ENCODE measurements at regions not wholly inside any gene's neighbourhood (a gene's known extent, or its start where the extent isn't known, plus 50 kb on each side); places are given as distances from the start of the nearest gene placed in this dataset.

DNA sequence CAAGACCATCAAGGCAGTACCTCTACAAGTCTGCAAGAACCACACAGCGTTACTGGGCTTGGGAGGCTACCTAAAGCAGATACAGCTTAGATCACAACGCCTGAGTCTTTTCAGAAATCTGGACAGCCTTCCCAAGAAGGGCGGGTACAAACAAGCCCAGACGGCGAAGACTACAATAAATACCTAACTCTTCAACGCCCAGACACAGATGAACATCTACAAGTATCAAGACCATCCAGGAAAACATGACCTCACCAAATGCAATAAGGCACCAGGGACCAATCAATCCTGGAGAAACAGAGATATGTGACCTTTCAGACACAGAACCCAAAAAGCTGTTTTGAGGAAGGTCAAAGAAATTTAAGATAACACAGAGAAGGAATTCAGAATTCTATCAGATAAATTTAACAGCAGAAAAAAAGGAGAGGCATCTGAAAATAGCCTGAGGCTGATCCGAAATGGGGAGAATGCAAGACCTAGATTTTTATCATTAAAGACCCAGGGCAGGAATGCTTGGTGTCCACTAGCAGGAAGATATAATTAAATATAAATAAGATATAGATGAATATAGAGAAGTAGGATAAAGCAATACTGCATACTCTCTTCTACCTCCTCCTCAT is 131.7 kb upstream of the COL21A1 start:
- Histone ChIP-seq H3K9me3 (ENCODE audit: control insufficient read depth, low read length) (no peaks in the 10 kb centered on the region), H3K4me1 (ENCODE audit: control insufficient read depth, insufficient read depth, low read length, poor library complexity, severe bottlenecking) (no peaks in the 10 kb centered on the region), H3K36me3 (ENCODE audit: control insufficient read depth, insufficient read depth, low read length) (no peaks in the 10 kb centered on the region), H3K27me3 (replicated peaks; ENCODE audit: control insufficient read depth, insufficient read depth, low read length, poor library complexity, severe bottlenecking) (no peaks in the 10 kb centered on the region), H3K27ac (ENCODE audit: insufficient read depth, low read length, poor library complexity, severe bottlenecking) (no peak overlapping the region), H3K4me3 (ENCODE audit: insufficient read depth, low read depth, low read length, poor library complexity, severe bottlenecking) (no peak overlapping the region)
- no peak for DNase-seq

DNA sequence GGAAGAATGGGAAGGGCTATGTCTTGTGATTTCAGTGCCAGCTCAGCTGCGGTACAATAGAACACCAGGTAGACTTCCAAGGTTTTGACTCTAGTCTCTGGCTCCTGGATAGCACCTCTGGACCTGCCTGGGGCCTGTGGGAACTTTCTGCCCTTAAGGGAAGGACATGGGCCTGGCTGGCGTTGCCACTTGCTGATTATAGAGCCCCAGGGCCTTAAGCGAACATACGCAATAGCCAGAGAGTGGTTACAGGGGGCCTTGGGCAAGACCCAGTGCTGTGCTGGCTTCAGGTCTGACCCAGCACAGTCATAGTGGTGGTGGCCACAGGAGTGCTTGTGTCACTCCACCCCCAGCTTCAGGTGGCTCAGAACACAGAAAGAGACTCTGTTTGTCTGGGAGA is 131.1 kb upstream of the COL21A1 start:
- Histone ChIP-seq H3K4me1 (ENCODE audit: control insufficient read depth, insufficient read depth, low read length, poor library complexity, severe bottlenecking) (no peaks in the 10 kb centered on the region), H3K36me3 (ENCODE audit: control insufficient read depth, insufficient read depth, low read length) (no peaks in the 10 kb centered on the region), H3K27ac (ENCODE audit: insufficient read depth, low read length, poor library complexity, severe bottlenecking) (no peak overlapping the region), H3K27me3 (replicated peaks; ENCODE audit: control insufficient read depth, insufficient read depth, low read length, poor library complexity, severe bottlenecking) (no peaks in the 10 kb centered on the region), H3K9me3 (ENCODE audit: control insufficient read depth, low read length) (no peaks in the 10 kb centered on the region), H3K4me3 (ENCODE audit: insufficient read depth, low read depth, low read length, poor library complexity, severe bottlenecking) (no peak overlapping the region)
- no peak for DNase-seq

DNA sequence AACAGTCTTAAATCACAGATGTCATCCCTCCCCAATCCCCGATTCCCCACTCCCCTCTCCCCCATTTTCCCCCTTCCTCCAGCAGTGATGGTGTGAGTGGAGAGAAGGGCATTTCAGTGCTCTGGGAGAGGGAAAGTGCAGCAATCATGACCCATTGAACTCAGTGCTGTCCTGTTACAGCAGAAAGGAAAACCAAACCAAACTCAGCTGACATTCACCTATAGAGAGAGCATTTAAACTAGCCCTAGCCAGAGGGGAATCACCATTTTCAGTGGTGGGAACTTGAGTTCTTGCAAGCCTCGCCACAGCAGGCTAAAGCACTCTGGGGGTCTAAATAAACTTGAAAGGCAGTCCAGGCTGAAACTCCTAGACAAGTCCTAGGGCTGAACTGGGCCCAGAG is 129.9 kb upstream of the COL21A1 start:
- H3K4me3 ChIP-seq (ENCODE audit: insufficient read depth, low read depth, low read length, poor library complexity, severe bottlenecking), result no peak overlapping the region
- H3K9me3 ChIP-seq (ENCODE audit: control insufficient read depth, low read length), result no peaks in the 10 kb centered on the region
- no peaks in the 10 kb centered on the region for H3K4me1 ChIP-seq (ENCODE audit: control insufficient read depth, insufficient read depth, low read length, poor library complexity, severe bottlenecking)
- no peaks in the 10 kb centered on the region for H3K36me3 ChIP-seq (ENCODE audit: control insufficient read depth, insufficient read depth, low read length)
- no peak overlapping the region for H3K27ac ChIP-seq (ENCODE audit: insufficient read depth, low read length, poor library complexity, severe bottlenecking)
- H3K27me3 ChIP-seq (replicated peaks; ENCODE audit: control insufficient read depth, insufficient read depth, low read length, poor library complexity, severe bottlenecking), result no peaks in the 10 kb centered on the region
- no peak for DNase-seq

DNA sequence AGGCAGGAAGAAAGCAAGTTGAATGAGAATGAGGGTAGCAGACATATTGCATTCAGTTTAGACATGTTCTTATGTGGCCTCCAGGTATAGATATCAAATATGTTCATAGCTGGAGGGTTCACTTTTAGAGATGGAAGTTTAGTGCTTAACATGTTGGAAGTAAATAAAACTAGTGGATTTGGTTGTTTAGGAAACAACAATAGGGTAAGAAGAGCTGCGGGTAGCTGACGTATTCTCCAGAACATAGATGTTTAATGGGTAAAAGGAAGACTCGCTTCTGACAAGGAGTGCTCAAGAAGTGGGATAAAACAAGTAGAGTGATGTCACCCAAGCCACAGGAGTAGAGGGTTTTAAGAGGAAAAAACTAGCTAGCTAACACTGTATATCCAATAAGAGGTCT is 128.4 kb upstream of the COL21A1 start:
- no peak overlapping the region for H3K27ac ChIP-seq (ENCODE audit: insufficient read depth, low read length, poor library complexity, severe bottlenecking)
- H3K4me3 ChIP-seq (ENCODE audit: insufficient read depth, low read depth, low read length, poor library complexity, severe bottlenecking), result no peak overlapping the region
- no peak for DNase-seq
- H3K9me3 ChIP-seq (ENCODE audit: control insufficient read depth, low read length), result no peaks in the 10 kb centered on the region
- H3K36me3 ChIP-seq (ENCODE audit: control insufficient read depth, insufficient read depth, low read length), result no peaks in the 10 kb centered on the region
- no peaks in the 10 kb centered on the region for H3K27me3 ChIP-seq (replicated peaks; ENCODE audit: control insufficient read depth, insufficient read depth, low read length, poor library complexity, severe bottlenecking)
- H3K4me1 ChIP-seq (ENCODE audit: control insufficient read depth, insufficient read depth, low read length, poor library complexity, severe bottlenecking), result no peaks in the 10 kb centered on the region

DNA sequence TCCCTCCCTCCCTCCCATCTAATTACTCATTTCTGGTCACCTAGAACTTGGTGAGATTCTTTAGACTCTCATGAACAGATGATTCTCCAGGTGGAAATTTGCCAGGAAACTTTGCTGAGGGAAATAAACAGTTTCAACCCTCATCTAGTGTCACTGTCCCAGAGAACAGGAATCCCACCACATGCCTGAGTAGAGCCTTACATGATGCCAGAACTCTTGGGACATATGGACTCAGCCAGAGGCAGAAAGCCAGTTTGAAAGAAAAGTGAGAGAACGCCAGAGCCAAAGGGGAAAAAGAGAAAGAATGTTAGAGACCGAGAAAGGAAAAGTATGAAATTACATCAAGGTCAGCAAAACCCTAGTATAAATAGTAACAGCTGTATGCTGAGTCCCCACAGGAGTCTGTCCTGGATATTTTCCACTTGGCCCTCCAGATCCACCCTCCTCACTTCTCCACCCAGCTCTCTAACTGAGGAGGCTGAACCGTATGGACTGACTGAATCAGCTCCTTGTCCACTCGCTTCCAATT is 127.5 kb upstream of the COL21A1 start:
- Histone ChIP-seq H3K27ac (ENCODE audit: insufficient read depth, low read length, poor library complexity, severe bottlenecking) (no peak overlapping the region), H3K36me3 (ENCODE audit: control insufficient read depth, insufficient read depth, low read length) (no peaks in the 10 kb centered on the region), H3K9me3 (ENCODE audit: control insufficient read depth, low read length) (no peaks in the 10 kb centered on the region), H3K4me3 (ENCODE audit: insufficient read depth, low read depth, low read length, poor library complexity, severe bottlenecking) (no peak overlapping the region), H3K27me3 (replicated peaks; ENCODE audit: control insufficient read depth, insufficient read depth, low read length, poor library complexity, severe bottlenecking) (no peaks in the 10 kb centered on the region), H3K4me1 (ENCODE audit: control insufficient read depth, insufficient read depth, low read length, poor library complexity, severe bottlenecking) (no peaks in the 10 kb centered on the region)
- DNase-seq, result no peak

DNA sequence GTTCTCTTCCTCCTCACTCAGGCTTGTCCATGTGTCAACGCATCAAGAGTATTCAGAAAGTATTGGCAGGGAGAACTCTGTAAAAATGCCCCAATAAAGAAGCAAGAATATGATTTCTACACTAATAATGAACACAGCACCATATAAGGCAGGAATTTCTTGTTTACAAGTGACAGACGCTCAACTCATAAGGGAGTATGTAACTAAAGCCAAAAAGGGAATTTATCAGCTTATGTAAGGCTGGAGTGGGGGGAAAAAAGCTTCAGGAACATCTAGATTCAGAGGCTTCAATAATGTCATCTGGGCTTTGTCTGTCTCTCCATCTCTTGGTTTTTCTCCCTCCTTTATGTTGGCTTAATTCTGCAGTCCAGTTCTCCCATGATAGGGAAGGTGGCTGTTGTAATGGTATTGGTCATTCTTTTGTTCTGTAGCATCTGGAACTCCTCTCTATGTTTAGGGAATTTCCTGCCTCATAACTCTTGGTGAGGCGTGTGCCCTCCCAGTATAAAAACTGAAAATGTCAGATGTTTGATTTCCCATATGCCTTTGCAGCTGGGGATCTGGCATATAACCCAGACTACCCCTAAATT is 125.1 kb upstream of the COL21A1 start:
- Histone ChIP-seq H3K4me1 (ENCODE audit: control insufficient read depth, insufficient read depth, low read length, poor library complexity, severe bottlenecking) (no peaks in the 10 kb centered on the region), H3K9me3 (ENCODE audit: control insufficient read depth, low read length) (no peaks in the 10 kb centered on the region), H3K4me3 (ENCODE audit: insufficient read depth, low read depth, low read length, poor library complexity, severe bottlenecking) (no peak overlapping the region), H3K27ac (ENCODE audit: insufficient read depth, low read length, poor library complexity, severe bottlenecking) (no peak overlapping the region), H3K27me3 (replicated peaks; ENCODE audit: control insufficient read depth, insufficient read depth, low read length, poor library complexity, severe bottlenecking) (no peaks in the 10 kb centered on the region), H3K36me3 (ENCODE audit: control insufficient read depth, insufficient read depth, low read length) (no peaks in the 10 kb centered on the region)
- DNase-seq, result no peak

DNA sequence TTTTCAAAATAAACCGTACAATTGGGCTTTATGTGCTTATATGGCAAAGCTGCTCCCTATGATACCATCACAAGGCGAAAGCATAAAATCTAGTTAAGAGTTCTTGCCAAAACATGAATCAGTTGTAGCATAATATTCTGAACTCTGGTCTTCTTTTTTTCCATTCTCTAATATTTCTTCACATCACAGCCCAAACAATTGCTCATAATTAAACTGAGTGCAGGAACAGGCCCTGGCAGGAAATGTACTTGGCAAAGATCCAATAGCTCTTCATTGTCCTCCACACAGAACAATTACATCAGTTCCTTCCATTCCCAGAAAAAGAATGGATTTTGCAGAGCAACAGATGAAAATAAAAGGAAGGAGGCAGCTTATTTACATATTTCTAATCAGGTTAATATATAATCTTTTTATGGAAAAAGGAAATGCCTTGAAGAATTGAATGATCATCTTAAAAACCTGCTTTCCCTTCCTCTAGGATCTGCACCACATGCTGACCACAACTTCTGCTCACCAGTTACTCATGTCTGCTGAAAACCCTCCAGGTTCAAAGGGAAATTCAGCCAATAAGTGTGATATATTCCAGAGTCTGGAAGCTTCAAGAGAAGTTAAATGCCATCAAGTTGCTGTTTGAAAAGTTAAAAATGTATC is 123.3 kb upstream of the COL21A1 start:
- Histone ChIP-seq H3K27me3 (replicated peaks; ENCODE audit: control insufficient read depth, insufficient read depth, low read length, poor library complexity, severe bottlenecking) (no peaks in the 10 kb centered on the region), H3K4me1 (ENCODE audit: control insufficient read depth, insufficient read depth, low read length, poor library complexity, severe bottlenecking) (no peaks in the 10 kb centered on the region), H3K36me3 (ENCODE audit: control insufficient read depth, insufficient read depth, low read length) (no peaks in the 10 kb centered on the region), H3K27ac (ENCODE audit: insufficient read depth, low read length, poor library complexity, severe bottlenecking) (no peak overlapping the region), H3K9me3 (ENCODE audit: control insufficient read depth, low read length) (no peaks in the 10 kb centered on the region), H3K4me3 (ENCODE audit: insufficient read depth, low read depth, low read length, poor library complexity, severe bottlenecking) (no peak overlapping the region)
- DNase-seq, result no peak

DNA sequence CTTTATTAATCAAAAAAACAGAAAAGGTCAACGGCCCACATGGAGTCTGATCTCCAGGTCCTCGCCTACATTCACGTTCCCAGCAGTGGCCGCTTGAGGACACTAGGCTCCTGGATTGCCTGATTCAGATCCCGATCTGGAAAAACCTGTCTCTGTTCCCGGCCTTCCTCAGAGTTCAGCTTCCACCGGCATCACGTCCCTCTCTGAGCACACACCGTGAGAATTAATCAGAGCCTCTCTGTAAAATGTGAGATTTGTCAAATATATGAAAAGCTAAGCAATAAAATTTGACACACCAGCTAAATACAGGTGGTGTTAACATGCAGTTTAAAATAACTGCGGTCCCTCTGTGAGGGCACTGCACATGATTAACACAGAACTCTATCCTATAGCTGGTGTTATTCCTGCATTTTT is 122.8 kb upstream of the COL21A1 start:
- H3K9me3 ChIP-seq (ENCODE audit: control insufficient read depth, low read length), result no peaks in the 10 kb centered on the region
- H3K27ac ChIP-seq (ENCODE audit: insufficient read depth, low read length, poor library complexity, severe bottlenecking), result no peak overlapping the region
- H3K36me3 ChIP-seq (ENCODE audit: control insufficient read depth, insufficient read depth, low read length), result no peaks in the 10 kb centered on the region
- H3K4me3 ChIP-seq (ENCODE audit: insufficient read depth, low read depth, low read length, poor library complexity, severe bottlenecking), result no peak overlapping the region
- no peaks in the 10 kb centered on the region for H3K27me3 ChIP-seq (replicated peaks; ENCODE audit: control insufficient read depth, insufficient read depth, low read length, poor library complexity, severe bottlenecking)
- no peaks in the 10 kb centered on the region for H3K4me1 ChIP-seq (ENCODE audit: control insufficient read depth, insufficient read depth, low read length, poor library complexity, severe bottlenecking)
- DNase-seq, result no peak

DNA sequence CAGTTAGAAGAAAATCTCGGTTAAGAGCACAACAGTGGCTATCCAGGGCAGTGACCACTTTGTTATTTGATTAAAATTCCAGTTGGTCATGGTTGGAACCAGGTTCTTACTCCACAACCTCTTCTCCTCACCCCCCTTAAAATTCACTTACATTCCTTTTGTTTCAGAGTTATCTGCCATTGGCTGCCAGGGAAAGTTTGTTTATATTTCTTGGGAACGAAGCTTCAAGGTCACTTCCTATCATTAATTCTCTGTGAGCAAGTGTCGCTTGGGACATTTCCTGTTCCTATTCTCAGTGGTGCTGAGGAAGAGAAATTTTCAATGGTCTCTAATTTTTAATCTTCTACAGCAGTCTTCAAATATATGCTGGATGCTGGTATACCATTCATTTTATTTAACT is 121.1 kb upstream of the COL21A1 start:
- no peaks in the 10 kb centered on the region for H3K4me1 ChIP-seq (ENCODE audit: control insufficient read depth, insufficient read depth, low read length, poor library complexity, severe bottlenecking)
- no peak for DNase-seq

DNA sequence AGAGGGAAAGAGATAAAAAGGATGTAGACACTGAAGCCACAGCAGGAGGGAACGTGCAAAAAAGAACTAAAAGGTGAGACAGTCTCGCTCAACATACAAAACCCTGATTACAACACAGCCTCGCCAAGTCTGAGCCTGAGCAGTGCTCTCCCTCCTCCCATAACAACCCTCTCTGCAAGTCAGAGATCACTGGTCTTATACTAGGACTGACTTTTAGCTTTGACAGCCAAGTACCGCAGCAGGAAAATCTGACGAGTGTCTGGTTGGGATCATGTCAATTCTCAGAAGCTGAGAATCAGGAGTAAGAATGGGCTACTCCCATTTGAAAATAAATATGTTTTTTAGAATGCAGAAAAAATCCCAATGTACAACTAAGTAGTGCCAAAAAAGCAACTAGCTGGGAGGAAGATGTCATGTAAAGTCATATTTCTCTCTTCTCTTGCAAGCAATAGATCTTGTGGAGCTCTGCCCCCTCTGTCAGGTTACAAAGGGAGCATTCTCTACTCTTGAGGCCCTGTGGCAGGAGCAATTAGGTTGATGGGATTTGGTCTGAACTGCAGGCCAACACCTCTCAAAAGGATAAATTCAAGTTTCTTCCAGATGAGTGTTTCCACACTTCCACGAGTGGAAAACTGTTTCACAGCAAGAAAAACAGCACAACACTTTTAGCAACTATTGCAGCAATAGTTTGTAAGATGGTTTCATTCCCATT is 118.9 kb upstream of the COL21A1 start:
- H3K27me3 ChIP-seq (replicated peaks; ENCODE audit: control insufficient read depth, insufficient read depth, low read length, poor library complexity, severe bottlenecking), result no peaks in the 10 kb centered on the region
- H3K27ac ChIP-seq (ENCODE audit: insufficient read depth, low read length, poor library complexity, severe bottlenecking), result no peak overlapping the region
- no peaks in the 10 kb centered on the region for H3K4me1 ChIP-seq (ENCODE audit: control insufficient read depth, insufficient read depth, low read length, poor library complexity, severe bottlenecking)
- H3K4me3 ChIP-seq (ENCODE audit: insufficient read depth, low read depth, low read length, poor library complexity, severe bottlenecking), result no peak overlapping the region
- H3K9me3 ChIP-seq (ENCODE audit: control insufficient read depth, low read length), result no peaks in the 10 kb centered on the region
- no peak for DNase-seq
- H3K36me3 ChIP-seq (ENCODE audit: control insufficient read depth, insufficient read depth, low read length), result no peaks in the 10 kb centered on the region

More for the DNA sequence above, 121.1 kb upstream of the COL21A1 start:
- Histone ChIP-seq H3K9me3 (ENCODE audit: control insufficient read depth, low read length) (no peaks in the 10 kb centered on the region), H3K36me3 (ENCODE audit: control insufficient read depth, insufficient read depth, low read length) (no peaks in the 10 kb centered on the region), H3K4me3 (ENCODE audit: insufficient read depth, low read depth, low read length, poor library complexity, severe bottlenecking) (no peak overlapping the region), H3K27ac (ENCODE audit: insufficient read depth, low read length, poor library complexity, severe bottlenecking) (no peak overlapping the region), H3K27me3 (replicated peaks; ENCODE audit: control insufficient read depth, insufficient read depth, low read length, poor library complexity, severe bottlenecking) (no peaks in the 10 kb centered on the region)

Data from effector memory CD4-positive, alpha-beta T cell (primary cell).